GM11168 (cell line): ENCODE measurements at regions not wholly inside any gene's neighbourhood (a gene's known extent, or its start where the extent isn't known, plus 50 kb on each side); places are given as distances from the start of the nearest gene placed in this dataset.

Experiments used
- in situ Hi-C: fragments of 300-500 bp; cut with MboI; formaldehyde crosslinking; loops from one replicate; pipeline ENCODE4 v1.12.0; 2022; ENCODE audit warnings: low sequenced_read_pairs; ENCODE audit not compliant: unreplicated experiment

GRCh38 chr15:53307952-53308624 is 451.4 kb downstream of the WDR72 start:
- in situ Hi-C loops = no loop called here

- in situ Hi-C loops = no loop called here
These were observed 453.9 kb downstream of the WDR72 start for GRCh38 chr15:53305554-53305953.

- in situ Hi-C loops = no loop called here
These were observed 454.4 kb downstream of the WDR72 start for GRCh38 chr15:53305101-53305500.

GRCh38 chr15:53297828-53298227 is 461.6 kb downstream of the WDR72 start:
- in situ Hi-C loops = no loop called here

- in situ Hi-C loops = no loop called here
These were observed 462.9 kb downstream of the WDR72 start for GRCh38 chr15:53296603-53297002.

- in situ Hi-C loops = no loop called here
These were observed 463.9 kb downstream of the WDR72 start for GRCh38 chr15:53295574-53295973.

- in situ Hi-C loops = no loop called here
These were observed 470.9 kb downstream of the WDR72 start for GRCh38 chr15:53288542-53288941.

GRCh38 chr15:53274630-53275029 is 484.5 kb upstream of the ONECUT1 start:
- in situ Hi-C loops = no loop called here

- in situ Hi-C loops = no loop called here
These were observed 482.0 kb upstream of the ONECUT1 start for GRCh38 chr15:53272116-53272515.

- in situ Hi-C loops = no loop called here
These were observed 476.0 kb upstream of the ONECUT1 start for GRCh38 chr15:53266176-53266575.

- in situ Hi-C loops = no loop called here
These were observed 470.5 kb upstream of the ONECUT1 start for GRCh38 chr15:53260647-53261046.

- in situ Hi-C loops = no loop called here
These were observed 466.3 kb upstream of the ONECUT1 start for GRCh38 chr15:53256457-53256856.

- in situ Hi-C loops = no loop called here
These were observed 465.9 kb upstream of the ONECUT1 start for GRCh38 chr15:53256043-53256442.

- in situ Hi-C loops = no loop called here
These were observed 461.9 kb upstream of the ONECUT1 start for GRCh38 chr15:53251996-53252395.

- in situ Hi-C loops = no loop called here
These were observed 461.4 kb upstream of the ONECUT1 start for GRCh38 chr15:53251523-53251922.

- in situ Hi-C loops = no loop called here
These were observed 457.0 kb upstream of the ONECUT1 start for GRCh38 chr15:53247041-53247708.

- in situ Hi-C loops = no loop called here
These were observed 456.3 kb upstream of the ONECUT1 start for GRCh38 chr15:53246404-53246803.

- in situ Hi-C loops = no loop called here
These were observed 443.7 kb upstream of the ONECUT1 start for GRCh38 chr15:53233801-53234200.

GRCh38 chr15:53230473-53230872 is 440.3 kb upstream of the ONECUT1 start:
- in situ Hi-C loops = no loop called here

- in situ Hi-C loops = no loop called here
These were observed 436.4 kb upstream of the ONECUT1 start for GRCh38 chr15:53226559-53226958.

- in situ Hi-C loops = no loop called here
These were observed 435.6 kb upstream of the ONECUT1 start for GRCh38 chr15:53225781-53226180.

- in situ Hi-C loops = no loop called here
These were observed 434.2 kb upstream of the ONECUT1 start for GRCh38 chr15:53224371-53224770.
